H9 (cell line): ENCODE measurements at regions not wholly inside any gene's neighbourhood (a gene's known extent, or its start where the extent isn't known, plus 50 kb on each side); places are given as distances from the start of the nearest gene placed in this dataset.

ENCODE experiments used
- DNase-seq: peaks from one replicate; pipeline ENCODE4 v3.0.0-alpha.2; 2017
- H2AFZ ChIP-seq: one replicate; pipeline ENCODE4 v1.6.1; 2013; ENCODE audit warnings: mild to moderate bottlenecking, low read length, control low read depth, moderate library complexity
- H2AK5ac ChIP-seq: 2 replicates; pipeline ENCODE4 v1.6.1; 2013; ENCODE audit warnings: low read length, control low read depth, mixed read lengths; ENCODE audit not compliant: insufficient read length
- H2BK120ac ChIP-seq: one replicate; pipeline ENCODE4 v1.6.1; 2013; ENCODE audit warnings: low read depth, mild to moderate bottlenecking, low read length, control low read depth, inconsistent platforms; ENCODE audit not compliant: poor library complexity, severe bottlenecking
- H2BK12ac ChIP-seq: 2 replicates; pipeline ENCODE4 v1.6.1; 2013; ENCODE audit warnings: low read length, control low read depth, mixed read lengths, low read depth; ENCODE audit not compliant: insufficient read length
- H2BK15ac ChIP-seq: 2 replicates; pipeline ENCODE4 v1.6.1; 2013; ENCODE audit warnings: low read depth, low read length, control low read depth
- H2BK20ac ChIP-seq: one replicate; pipeline ENCODE4 v1.6.1; 2013; ENCODE audit warnings: low read depth, mild to moderate bottlenecking, low read length, control low read depth, inconsistent platforms; ENCODE audit not compliant: poor library complexity, severe bottlenecking
- H2BK5ac ChIP-seq: 2 replicates; pipeline ENCODE4 v1.6.1; 2013; ENCODE audit warnings: low read length, control low read depth, mixed read lengths; ENCODE audit not compliant: insufficient read length
- H3K14ac ChIP-seq: 2 replicates; pipeline ENCODE4 v1.6.1; 2013; ENCODE audit warnings: low read length, control low read depth; ENCODE audit not compliant: insufficient read depth
- H3K18ac ChIP-seq: 2 replicates; pipeline ENCODE4 v1.6.1; 2013; ENCODE audit warnings: low read depth, mild to moderate bottlenecking, mixed read lengths, low read length, control low read depth; ENCODE audit not compliant: insufficient read length
- H3K23ac ChIP-seq: 2 replicates; pipeline ENCODE4 v1.6.1; 2013; ENCODE audit warnings: low read length, control low read depth, mixed read lengths, low read depth; ENCODE audit not compliant: insufficient read length
- H3K23me2 ChIP-seq: 2 replicates; pipeline ENCODE4 v1.6.1; 2013; ENCODE audit warnings: low read depth, mild to moderate bottlenecking, mixed read lengths, low read length, control low read depth; ENCODE audit not compliant: insufficient read length, poor library complexity, severe bottlenecking
- H3K27ac ChIP-seq: 2 replicates; pipeline ENCODE4 v1.5.1; 2013; ENCODE audit warnings: low read length, control low read depth, mixed read lengths, low read depth; ENCODE audit not compliant: insufficient read length
- H3K27me3 ChIP-seq: 2 replicates; pipeline ENCODE4 v1.6.1; 2013; ENCODE audit warnings: low read length, control low read depth, inconsistent platforms; ENCODE audit not compliant: insufficient read depth
- H3K4ac ChIP-seq: 2 replicates; pipeline ENCODE4 v1.6.1; 2013; ENCODE audit warnings: low read depth, mild to moderate bottlenecking, control low read depth, inconsistent platforms, low read length, moderate library complexity
- H3K4me1 ChIP-seq: 2 replicates; pipeline ENCODE4 v1.6.1; 2013; ENCODE audit warnings: low read length, control low read depth, inconsistent platforms; ENCODE audit not compliant: insufficient read depth
- H3K4me2 ChIP-seq: 2 replicates; pipeline ENCODE4 v1.6.1; 2013; ENCODE audit warnings: low read length, control low read depth, mixed read lengths; ENCODE audit not compliant: insufficient read length, insufficient read depth
- H3K56ac ChIP-seq: 2 replicates; pipeline ENCODE4 v1.6.1; 2013; ENCODE audit warnings: low read depth, mild to moderate bottlenecking, mixed read lengths, low read length, control low read depth; ENCODE audit not compliant: insufficient read length
- H3K79me1 ChIP-seq: 2 replicates; pipeline ENCODE4 v1.6.1; 2013; ENCODE audit warnings: low read depth, mild to moderate bottlenecking, moderate library complexity, low read length, control low read depth, inconsistent platforms; ENCODE audit not compliant: insufficient read depth, poor library complexity, severe bottlenecking
- H3K79me2 ChIP-seq: 2 replicates; pipeline ENCODE4 v1.6.1; 2013; ENCODE audit warnings: low read length, control low read depth, inconsistent platforms; ENCODE audit not compliant: insufficient read depth
- H3K9ac ChIP-seq: 2 replicates; pipeline ENCODE4 v1.6.1; 2013; ENCODE audit warnings: low read length, control low read depth, mixed read lengths; ENCODE audit not compliant: insufficient read length; ENCODE audit errors: extremely low read depth
- H3K9me3 ChIP-seq: one replicate; pipeline ENCODE4 v1.6.1; 2013; ENCODE audit warnings: low read depth, low read length, inconsistent platforms; ENCODE audit not compliant: control insufficient read depth
- H3T11ph ChIP-seq: one replicate; pipeline ENCODE4 v1.6.1; 2013; ENCODE audit warnings: mild to moderate bottlenecking, low read length, control low read depth, inconsistent platforms
- H4K20me1 ChIP-seq: one replicate; pipeline ENCODE4 v1.6.1; 2013; ENCODE audit not compliant: control insufficient read depth, insufficient read length, insufficient read depth
- H4K5ac ChIP-seq: 2 replicates; pipeline ENCODE4 v1.6.1; 2013; ENCODE audit warnings: low read depth, mild to moderate bottlenecking, mixed read lengths, low read length, control low read depth; ENCODE audit not compliant: insufficient read length
- H4K8ac ChIP-seq: replicated peaks from 2 replicates; pipeline ENCODE4 v1.6.1; 2013; ENCODE audit warnings: low read length, control low read depth, mixed read lengths, low read depth; ENCODE audit not compliant: insufficient read length
- H4K91ac ChIP-seq: 2 replicates; pipeline ENCODE4 v1.6.1; 2013; ENCODE audit warnings: low read depth, mild to moderate bottlenecking, moderate library complexity, mixed read lengths, low read length, control low read depth; ENCODE audit not compliant: insufficient read length
- H3K27ac Mint-ChIP-seq, 3 experiments: 2 replicates in 2 of 3; 3 replicates in 1 of 3; pipeline ENCODE4 v1.8.0; 2020 to 2021; ENCODE audit warnings: mixed read lengths in 3 of 3, mild to moderate bottlenecking in 1 of 3, moderate library complexity in 1 of 3
- H3K27me3 Mint-ChIP-seq: 2 replicates; pipeline ENCODE4 v1.8.0; 2021; ENCODE audit warnings: low read depth, mild to moderate bottlenecking, moderate library complexity, mixed read lengths
- H3K36me3 Mint-ChIP-seq, 3 experiments: 2 replicates in 2 of 3; 3 replicates in 1 of 3; pipeline ENCODE4 v1.8.0; 2020 to 2021; ENCODE audit warnings: low read depth in 3 of 3, mixed read lengths in 3 of 3; ENCODE audit not compliant: insufficient read depth in 1 of 3
- H3K4me1 Mint-ChIP-seq, 2 experiments: 2 replicates each; pipeline ENCODE4 v1.8.0; 2020; ENCODE audit warnings: mixed read lengths in 2 of 2
- H3K4me3 Mint-ChIP-seq, 2 experiments: 2 replicates in 1 of 2; 3 replicates in 1 of 2; pipeline ENCODE4 v1.8.0; 2020 to 2021; ENCODE audit warnings: mild to moderate bottlenecking in 2 of 2, mixed read lengths in 2 of 2, moderate library complexity in 1 of 2
- H3K9me3 Mint-ChIP-seq, 2 experiments: 2 replicates in 1 of 2; 3 replicates in 1 of 2; pipeline ENCODE4 v1.8.0; 2020; ENCODE audit warnings: mild to moderate bottlenecking in 2 of 2, mixed read lengths in 2 of 2, moderate library complexity in 1 of 2
- WGBS: extraction: QIAGEN DNeasy Blood & Tissue Kit; methylation state at CpG from one replicate; pipeline ENCODE4 v1.1.7; 2013; ENCODE audit warnings: missing lambda C conversion rate, low lambda C conversion rate, mixed read lengths; ENCODE audit not compliant: insufficient read length; ENCODE audit errors: extremely low coverage; 5-methylcytosine and 5-hydroxymethylcytosine counted together
- TF ChIP-seq, protein P1 (sequence below): fragments of 200-600 bp; sonication (generic); conservative IDR thresholded peaks from 3 replicates; pipeline ENCODE4 v1.8.0; 2021; ENCODE audit warnings: antibody characterized with exemption, mild to moderate bottlenecking

DNA sequence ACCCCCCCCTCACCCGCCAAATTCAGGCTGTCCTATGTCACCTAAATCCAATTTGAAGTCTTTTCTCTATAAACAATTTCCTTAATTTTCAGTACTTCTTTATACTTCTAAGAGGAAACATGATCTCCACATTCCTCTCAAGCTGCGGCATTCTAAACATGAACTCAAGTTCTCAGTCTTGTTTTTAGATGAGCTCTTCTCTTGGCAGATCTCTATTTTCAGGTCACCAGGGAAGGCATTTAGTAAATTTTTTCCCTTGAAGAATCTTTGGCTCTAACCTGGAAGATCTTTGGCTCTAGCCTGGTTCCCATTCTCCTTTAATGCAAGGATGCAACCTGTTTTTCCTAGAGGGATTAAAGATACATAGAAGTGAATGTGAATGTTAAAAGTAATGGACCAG, 193.4 kb downstream of the ATG4C start:
- no peak overlapping the region for H2BK12ac ChIP-seq
- no peak overlapping the region for H2AK5ac ChIP-seq
- no peaks in the 10 kb centered on the region for H3K9me3 ChIP-seq
- no peak overlapping the region for H2BK20ac ChIP-seq
- H2BK120ac ChIP-seq = no peak overlapping the region
- H3K36me3 Mint-ChIP-seq = no peaks in the 10 kb centered on the region
- H2BK15ac ChIP-seq = no peak overlapping the region
- no peak for DNase-seq
- H3K18ac ChIP-seq = no peak overlapping the region
- no peaks in the 10 kb centered on the region for H3K23me2 ChIP-seq
- WGBS = no CpG with 5 or more reads among the region's 2 CpGs
- H3K14ac ChIP-seq = no peak overlapping the region
- H4K20me1 ChIP-seq = no peaks in the 10 kb centered on the region
- no peak overlapping the region for H3K9ac ChIP-seq
- no peaks in the 10 kb centered on the region for H3K79me1 ChIP-seq
- H4K91ac ChIP-seq = no peak overlapping the region
- no peaks in the 10 kb centered on the region; the same call in 1 of the 2 replicates for H3K27me3 ChIP-seq
- H3T11ph ChIP-seq = no peak overlapping the region
- no peak overlapping the region for H3K4me2 ChIP-seq
- H3K27ac ChIP-seq = no peak overlapping the region
- H3K79me2 ChIP-seq = no peaks in the 10 kb centered on the region
- H3K4ac ChIP-seq = no peak overlapping the region
- no peak overlapping the region for H2AFZ ChIP-seq
- peaks cover 9 to 13% of the 10 kb centered on the region in 2 experiments for H3K4me1 Mint-ChIP-seq
- H2BK5ac ChIP-seq = no peak overlapping the region
- no peaks in the 10 kb centered on the region for H3K9me3 Mint-ChIP-seq
- H3K27me3 Mint-ChIP-seq = no peaks in the 10 kb centered on the region
- TF ChIP-seq, protein P1, sequence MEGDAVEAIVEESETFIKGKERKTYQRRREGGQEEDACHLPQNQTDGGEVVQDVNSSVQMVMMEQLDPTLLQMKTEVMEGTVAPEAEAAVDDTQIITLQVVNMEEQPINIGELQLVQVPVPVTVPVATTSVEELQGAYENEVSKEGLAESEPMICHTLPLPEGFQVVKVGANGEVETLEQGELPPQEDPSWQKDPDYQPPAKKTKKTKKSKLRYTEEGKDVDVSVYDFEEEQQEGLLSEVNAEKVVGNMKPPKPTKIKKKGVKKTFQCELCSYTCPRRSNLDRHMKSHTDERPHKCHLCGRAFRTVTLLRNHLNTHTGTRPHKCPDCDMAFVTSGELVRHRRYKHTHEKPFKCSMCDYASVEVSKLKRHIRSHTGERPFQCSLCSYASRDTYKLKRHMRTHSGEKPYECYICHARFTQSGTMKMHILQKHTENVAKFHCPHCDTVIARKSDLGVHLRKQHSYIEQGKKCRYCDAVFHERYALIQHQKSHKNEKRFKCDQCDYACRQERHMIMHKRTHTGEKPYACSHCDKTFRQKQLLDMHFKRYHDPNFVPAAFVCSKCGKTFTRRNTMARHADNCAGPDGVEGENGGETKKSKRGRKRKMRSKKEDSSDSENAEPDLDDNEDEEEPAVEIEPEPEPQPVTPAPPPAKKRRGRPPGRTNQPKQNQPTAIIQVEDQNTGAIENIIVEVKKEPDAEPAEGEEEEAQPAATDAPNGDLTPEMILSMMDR = no peak
- H3K23ac ChIP-seq = no peak overlapping the region
- H4K8ac ChIP-seq = no peak overlapping the region
- no peaks in the 10 kb centered on the region for H3K4me1 ChIP-seq
- no peak overlapping the region for H3K4me3 Mint-ChIP-seq
- H3K56ac ChIP-seq = no peak overlapping the region
- H4K5ac ChIP-seq = no peak overlapping the region
- H3K27ac Mint-ChIP-seq = no peak overlapping the region
